C1 segment of cervical spinal cord (tissue), 14 donors: ENCODE measurements at regions not wholly inside any gene's neighbourhood (a gene's known extent, or its start where the extent isn't known, plus 50 kb on each side); places are given as distances from the start of the nearest gene placed in this dataset.

ENCODE experiments used
- DNase-seq, 14 donors: peaks; one replicate each; lab custom pipeline; 2025; lab: John Stamatoyannopoulos, UW

- DNase-seq: no peak
Observed at GRCh38 chr1:4571263-4571662, 83.1 kb upstream of the AJAP1 start.

- no peak for DNase-seq
Observed at GRCh38 chr1:4573526-4573925, 80.9 kb upstream of the AJAP1 start.

GRCh38 chr1:4581807-4582206 is 72.6 kb upstream of the AJAP1 start:
- no peak for DNase-seq

- no peak for DNase-seq
Observed at GRCh38 chr1:4584449-4584848, 70.0 kb upstream of the AJAP1 start.

GRCh38 chr1:4585216-4585615 is 69.2 kb upstream of the AJAP1 start:
- peak in 1 of 14 donors; percentile 37 for DNase-seq

GRCh38 chr1:4585705-4586104 is 68.7 kb upstream of the AJAP1 start:
- DNase-seq: no peak

- no peak for DNase-seq
Observed at GRCh38 chr1:4586611-4587160, 67.7 kb upstream of the AJAP1 start.

GRCh38 chr1:4587721-4588120 is 66.7 kb upstream of the AJAP1 start:
- DNase-seq: no peak

GRCh38 chr1:4590756-4591155 is 63.7 kb upstream of the AJAP1 start:
- no peak for DNase-seq

GRCh38 chr1:4591926-4592325 is 62.5 kb upstream of the AJAP1 start:
- DNase-seq: no peak

- DNase-seq: no peak
Observed at GRCh38 chr1:4593106-4593505, 61.3 kb upstream of the AJAP1 start.

- DNase-seq: no peak
Observed at GRCh38 chr1:4594286-4594991, 60.0 kb upstream of the AJAP1 start.

- no peak for DNase-seq
Observed at GRCh38 chr1:4595341-4596225, 58.8 kb upstream of the AJAP1 start.

- no peak for DNase-seq
Observed at GRCh38 chr1:4596486-4596885, 57.9 kb upstream of the AJAP1 start.

- DNase-seq: no peak
Observed at GRCh38 chr1:4597020-4597419, 57.4 kb upstream of the AJAP1 start.

GRCh38 chr1:4598561-4598960 is 55.8 kb upstream of the AJAP1 start:
- no peak for DNase-seq

- DNase-seq: no peak
Observed at GRCh38 chr1:4599521-4599920, 54.9 kb upstream of the AJAP1 start.

GRCh38 chr1:4599951-4600481 is 54.4 kb upstream of the AJAP1 start:
- no peak for DNase-seq

- no peak for DNase-seq
Observed at GRCh38 chr1:4600615-4601460, 53.6 kb upstream of the AJAP1 start.

GRCh38 chr1:4601941-4602340 is 52.5 kb upstream of the AJAP1 start:
- no peak for DNase-seq

- DNase-seq: peak in 1 of 14 donors; percentile 5
Observed at GRCh38 chr1:4602462-4603294, 51.7 kb upstream of the AJAP1 start.
